Natural killer cell (primary cell): ENCODE measurements at regions not wholly inside any gene's neighbourhood (a gene's known extent, or its start where the extent isn't known, plus 50 kb on each side); places are given as distances from the start of the nearest gene placed in this dataset.

Source experiments
- ATAC-seq, 3 donors: fragments of 150-1000 bp in 2 of 3; fragments of 200-7000 bp in 1 of 3; cut with Tn5 transposase; 1 replicate in 1 of 3; 2 replicates in 2 of 3; pipeline ENCODE4 v1.10.0; 2021; ENCODE audit warnings: mild to moderate bottlenecking in 2 of 3, moderate library complexity in 2 of 3
- DNase-seq, 2 donors: peaks; one replicate each; pipeline versions ENCODE4 v3.0.0 to v3.0.0-alpha.2; 2013 to 2021; ENCODE audit warnings: mixed read lengths in 1 of 2
- H3K27ac ChIP-seq: one replicate; pipeline ENCODE4 v1.5.1; 2013; ENCODE audit warnings: mild to moderate bottlenecking, low read length
- H3K27me3 ChIP-seq: one replicate; pipeline ENCODE4 v1.6.1; 2013; ENCODE audit warnings: low read length; ENCODE audit not compliant: control insufficient read depth, insufficient read depth
- H3K36me3 ChIP-seq: one replicate; pipeline ENCODE4 v1.6.1; 2013; ENCODE audit warnings: low read length; ENCODE audit not compliant: control insufficient read depth, insufficient read depth
- H3K4me1 ChIP-seq: one replicate; pipeline ENCODE4 v1.6.1; 2013; ENCODE audit warnings: low read length; ENCODE audit not compliant: control insufficient read depth, insufficient read depth
- H3K4me3 ChIP-seq: one replicate; pipeline ENCODE4 v1.5.1; 2013; ENCODE audit warnings: low read length
- H3K9me3 ChIP-seq: one replicate; pipeline ENCODE4 v1.6.1; 2013; ENCODE audit warnings: low read length; ENCODE audit not compliant: control insufficient read depth, insufficient read depth
- H3K27ac Mint-ChIP-seq, 2 donors: one replicate each; pipeline ENCODE4 v1.8.0; 2022; ENCODE audit warnings: mild to moderate bottlenecking in 2 of 2, mixed read lengths in 2 of 2, moderate library complexity in 1 of 2
- H3K27me3 Mint-ChIP-seq, 2 donors: one replicate each; pipeline ENCODE4 v1.8.0; 2022; ENCODE audit warnings: low read depth in 2 of 2, mixed read lengths in 2 of 2
- H3K36me3 Mint-ChIP-seq: one replicate; pipeline ENCODE4 v1.8.0; 2022; ENCODE audit warnings: mixed read lengths
- H3K4me1 Mint-ChIP-seq, 2 donors: one replicate each; pipeline ENCODE4 v1.8.0; 2022; ENCODE audit warnings: mixed read lengths in 2 of 2
- H3K4me3 Mint-ChIP-seq: one replicate; pipeline ENCODE4 v1.8.0; 2022; ENCODE audit warnings: mild to moderate bottlenecking, moderate library complexity, mixed read lengths
- H3K9me3 Mint-ChIP-seq, 2 donors: one replicate each; pipeline ENCODE4 v1.8.0; 2022; ENCODE audit warnings: mixed read lengths in 2 of 2
- CTCF ChIP-seq: fragments of 200-600 bp; IDR thresholded peaks from one replicate; pipeline ENCODE4 v1.8.0; 2022; ENCODE audit warnings: antibody characterized with exemption
- WGBS: methylation state at CpG from one replicate; pipeline ENCODE4 v1.1.7; 2013; ENCODE audit warnings: missing lambda C conversion rate; ENCODE audit not compliant: insufficient coverage; 5-methylcytosine and 5-hydroxymethylcytosine counted together
- intact Hi-C: fragments of 100-400 bp; cut with micrococcal nuclease; formaldehyde crosslinking; loops from one replicate; pipeline ENCODE4 v1.14.2; 2022

- Histone ChIP-seq H3K4me3 (no peak overlapping the region), H3K4me1 (no peaks in the 10 kb centered on the region), H3K36me3 (no peaks in the 10 kb centered on the region), H3K9me3 (no peaks in the 10 kb centered on the region), H3K27me3 (no peaks in the 10 kb centered on the region), H3K27ac (no peak overlapping the region)
- H3K27ac Mint-ChIP-seq: no peak overlapping the region
- no peaks in the 10 kb centered on the region for H3K27me3 Mint-ChIP-seq
- H3K9me3 Mint-ChIP-seq: peaks cover 3 to 4% of the 10 kb centered on the region in 2 donors
- H3K4me1 Mint-ChIP-seq: no peaks in the 10 kb centered on the region
- WGBS: 97% methylated on average over 6 of the region's 6 CpGs
- TF ChIP-seq CTCF: no peak
- no peaks in the 10 kb centered on the region for H3K36me3 Mint-ChIP-seq
- H3K4me3 Mint-ChIP-seq: no peak overlapping the region
- ATAC-seq: no peak
- intact Hi-C loops: no loop called here
- DNase-seq: no peak
Measured at GRCh38 chr14:53849549-53849948, 107.1 kb downstream of the BMP4 start.

- no peaks in the 10 kb centered on the region for H3K36me3 ChIP-seq
- H3K27ac ChIP-seq: no peak overlapping the region
- H3K4me1 ChIP-seq: no peaks in the 10 kb centered on the region
- DNase-seq (no peak), ATAC-seq (no peak)
- no peaks in the 10 kb centered on the region for H3K27me3 Mint-ChIP-seq
- H3K9me3 ChIP-seq: no peaks in the 10 kb centered on the region
- no peak overlapping the region for H3K4me3 Mint-ChIP-seq
- 86% methylated on average over 1 of the region's 5 CpGs for WGBS
- H3K9me3 Mint-ChIP-seq: peaks cover 3 to 4% of the 10 kb centered on the region in 2 donors
- H3K27me3 ChIP-seq: no peaks in the 10 kb centered on the region
- intact Hi-C loops: no loop called here
- no peak for TF ChIP-seq CTCF
- no peaks in the 10 kb centered on the region for H3K36me3 Mint-ChIP-seq
- no peaks in the 10 kb centered on the region for H3K4me1 Mint-ChIP-seq
- no peak overlapping the region for H3K4me3 ChIP-seq
- no peak overlapping the region for H3K27ac Mint-ChIP-seq
Measured at GRCh38 chr14:53848854-53849253, 107.8 kb downstream of the BMP4 start.

DNA sequence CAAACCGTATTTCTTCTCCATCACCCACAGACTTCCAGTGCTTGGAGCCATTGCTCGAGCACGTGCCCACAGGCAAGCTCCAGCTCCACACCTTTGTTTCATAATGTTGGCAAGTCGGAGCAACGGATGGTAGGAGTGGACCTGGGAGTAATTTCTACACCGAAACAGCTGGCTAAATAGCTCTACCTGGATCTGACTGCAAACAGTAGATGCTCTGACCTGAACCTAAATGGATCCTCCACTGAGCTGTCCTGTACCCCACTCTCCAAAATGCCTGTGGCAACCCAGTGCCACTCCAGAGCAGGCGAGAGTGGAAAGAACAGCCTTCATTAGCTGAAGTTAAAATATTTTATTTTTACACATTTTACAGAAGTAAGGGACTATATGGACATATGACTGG is 108.7 kb downstream of the BMP4 start:
- TF ChIP-seq CTCF: no peak
- no peaks in the 10 kb centered on the region for H3K27me3 Mint-ChIP-seq
- H3K9me3 Mint-ChIP-seq: peaks cover 3 to 7% of the 10 kb centered on the region in 2 donors
- DNase-seq: no peak
- Histone ChIP-seq H3K27me3 (no peaks in the 10 kb centered on the region), H3K4me1 (no peaks in the 10 kb centered on the region), H3K36me3 (no peaks in the 10 kb centered on the region), H3K27ac (no peak overlapping the region), H3K4me3 (no peak overlapping the region), H3K9me3 (no peaks in the 10 kb centered on the region)
- no peak for ATAC-seq
- no peaks in the 10 kb centered on the region for H3K4me1 Mint-ChIP-seq
- intact Hi-C loops: no loop called here
- H3K4me3 Mint-ChIP-seq: no peak overlapping the region
- WGBS: 87% methylated on average over 6 of the region's 7 CpGs
- H3K27ac Mint-ChIP-seq: no peak overlapping the region
- H3K36me3 Mint-ChIP-seq: no peaks in the 10 kb centered on the region

DNA sequence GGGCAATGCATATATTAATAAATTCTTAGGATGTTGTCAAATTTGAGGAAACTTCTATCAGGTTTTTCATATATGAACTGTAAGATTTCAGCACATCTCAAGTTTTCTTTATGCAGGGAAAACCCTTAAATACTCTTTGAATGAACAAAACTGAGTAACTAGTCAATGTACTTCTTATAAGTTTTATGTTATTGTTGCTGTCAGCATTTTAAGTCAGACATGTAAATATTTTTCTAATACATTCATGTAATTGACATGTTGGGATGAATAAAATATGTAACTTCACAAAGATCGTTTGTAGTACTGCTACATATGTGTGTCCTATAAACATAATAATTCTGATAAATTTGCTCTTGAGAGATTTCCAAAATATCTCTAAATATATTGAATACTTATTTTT is 109.6 kb downstream of the BMP4 start:
- DNase-seq: no peak
- no peak overlapping the region for H3K27ac ChIP-seq
- H3K9me3 ChIP-seq: no peaks in the 10 kb centered on the region
- no peaks in the 10 kb centered on the region for H3K36me3 Mint-ChIP-seq
- H3K36me3 ChIP-seq: no peaks in the 10 kb centered on the region
- no peak for TF ChIP-seq CTCF
- no peak overlapping the region for H3K4me3 Mint-ChIP-seq
- no peak for ATAC-seq
- no peak overlapping the region for H3K4me3 ChIP-seq
- WGBS: no CpG with 5 or more reads among the region's 1 CpG
- peaks cover 3 to 7% of the 10 kb centered on the region in 2 donors for H3K9me3 Mint-ChIP-seq
- intact Hi-C loops: no loop called here
- no peaks in the 10 kb centered on the region for H3K27me3 ChIP-seq
- no peak overlapping the region for H3K27ac Mint-ChIP-seq
- H3K4me1 Mint-ChIP-seq: no peaks in the 10 kb centered on the region
- no peaks in the 10 kb centered on the region for H3K27me3 Mint-ChIP-seq
- no peaks in the 10 kb centered on the region for H3K4me1 ChIP-seq
